ENCODE measurements at regions not wholly inside any gene's neighbourhood (a gene's known extent, or its start where the extent isn't known, plus 50 kb on each side); places are given as distances from the start of the nearest gene placed in this dataset.
"Not testable (repeated sequence)": the region's sequence is repeated elsewhere in the genome, so short reads cannot be mapped to it uniquely, and the experiment has no call there.

DNA sequence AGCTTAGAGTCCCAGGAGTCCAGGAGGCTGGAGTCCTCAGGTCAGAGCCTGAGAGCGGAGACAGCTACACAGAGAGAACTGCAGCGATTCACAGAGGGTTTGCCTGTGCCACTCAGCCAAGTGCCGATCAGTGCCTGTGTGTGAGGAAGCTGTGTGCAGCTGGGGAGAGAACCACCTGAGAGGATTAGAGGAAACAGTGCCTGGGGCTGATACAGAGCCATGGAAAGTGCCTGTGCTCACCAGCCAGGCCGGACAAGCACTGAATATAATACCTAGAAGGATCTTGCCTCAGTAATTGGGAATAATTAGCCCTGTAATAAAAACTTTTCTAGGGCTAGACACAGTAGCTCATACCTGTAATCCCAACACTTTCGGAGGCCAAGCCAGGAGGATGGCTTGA, 134.7 kb downstream of the ARHGAP11B start:
- not testable (repeated sequence) for DNase-seq (ENCODE audit: low spot score)

DNA sequence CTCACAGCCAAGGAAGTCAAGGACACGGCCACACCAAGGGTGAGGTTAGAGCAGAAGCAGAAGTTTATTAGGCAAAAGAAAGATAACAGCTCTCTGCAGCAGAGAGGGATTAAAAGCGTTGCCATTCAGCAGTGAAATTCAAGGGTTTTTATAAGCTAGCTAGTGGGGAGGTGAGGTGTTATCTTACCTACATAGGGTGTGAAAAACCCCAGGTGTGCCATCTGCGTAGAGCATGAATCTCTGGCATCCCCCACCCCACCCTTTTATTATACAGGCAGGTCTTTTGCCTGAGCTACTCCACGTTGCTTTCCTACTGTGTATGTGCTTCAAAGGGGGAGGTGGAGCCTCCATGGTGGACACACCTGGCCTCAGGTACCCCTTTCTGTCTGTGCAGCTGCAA, 135.4 kb downstream of the ARHGAP11B start:
- not testable (repeated sequence) for DNase-seq (ENCODE audit: low spot score)

DNA sequence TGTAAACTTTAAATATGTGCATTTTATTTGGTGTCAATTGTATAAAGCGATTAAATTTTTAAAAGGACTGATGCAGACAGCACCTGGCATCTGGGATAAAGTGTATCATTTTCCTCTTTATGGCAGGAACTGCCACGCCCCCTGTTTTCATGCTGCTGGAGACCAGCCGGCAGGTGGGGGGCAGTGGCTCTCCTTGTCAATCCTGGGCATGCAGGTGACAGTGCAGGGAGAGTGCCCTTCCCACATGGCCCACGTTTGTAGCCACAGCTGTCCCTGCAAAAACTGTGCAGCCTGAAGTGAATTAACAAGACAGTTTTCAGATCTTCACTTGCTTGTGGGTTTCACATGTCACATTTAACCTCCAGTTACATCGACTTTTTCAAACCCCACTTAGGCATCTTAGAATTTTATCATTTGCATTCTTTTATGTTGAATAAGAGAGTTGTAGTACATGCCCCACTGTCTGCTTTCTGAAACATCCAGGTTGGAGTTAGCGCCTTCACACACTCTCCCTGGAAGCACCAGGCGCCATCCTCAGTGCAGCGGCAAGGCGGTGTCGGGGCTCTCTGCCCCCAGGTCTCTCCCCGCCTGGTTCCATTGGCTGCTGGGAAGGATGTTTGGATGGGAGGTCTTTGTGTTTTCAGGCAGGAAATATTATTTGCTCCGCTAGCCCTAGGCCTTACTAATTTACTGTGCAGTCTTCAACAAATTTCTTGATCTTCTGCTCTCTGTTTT, 134.2 kb upstream of the FAN1 start:
- DNase-seq (ENCODE audit: low spot score) = not testable (repeated sequence)

DNA sequence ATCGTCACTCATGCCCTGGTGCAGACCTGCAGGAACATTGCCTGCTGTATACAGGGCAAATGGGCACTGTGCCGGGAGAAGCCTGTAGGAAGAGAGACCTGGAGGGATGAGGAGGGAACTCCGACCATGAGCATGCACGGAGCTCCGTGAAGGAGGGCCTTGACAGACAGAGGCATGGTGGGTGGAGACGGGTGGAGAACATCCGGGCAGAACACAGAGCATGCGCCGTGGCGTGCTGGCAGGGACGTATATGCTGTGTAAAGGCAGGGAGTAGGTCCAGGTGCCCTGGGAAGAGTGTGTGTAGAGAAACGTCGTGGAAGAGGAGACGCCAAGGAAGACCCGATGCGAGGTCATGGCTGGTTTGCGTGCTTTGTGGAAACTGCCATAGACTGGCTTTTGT, 133.0 kb upstream of the FAN1 start:
- no peak for DNase-seq (ENCODE audit: low spot score)

DNA sequence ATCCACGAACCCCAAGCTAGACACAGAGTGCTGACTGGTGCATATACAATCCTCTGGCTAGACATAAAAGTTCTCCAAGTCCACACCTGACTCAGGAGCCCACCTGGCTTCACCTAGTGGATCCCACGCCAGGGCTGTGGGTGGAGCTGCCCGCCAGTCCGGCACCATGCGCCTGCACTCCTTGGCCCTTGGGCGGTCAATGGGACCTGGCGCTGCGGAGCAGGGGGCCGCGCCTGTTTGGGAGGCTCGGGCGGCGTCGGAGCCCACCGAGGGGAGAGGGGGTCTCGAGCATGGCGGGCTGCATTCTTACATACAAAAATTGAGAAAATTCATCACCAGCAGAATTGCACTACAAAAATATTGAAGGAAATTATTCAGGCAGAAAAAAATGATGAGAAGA, 120.7 kb upstream of the FAN1 start:
- no peak for DNase-seq (ENCODE audit: low spot score)

DNA sequence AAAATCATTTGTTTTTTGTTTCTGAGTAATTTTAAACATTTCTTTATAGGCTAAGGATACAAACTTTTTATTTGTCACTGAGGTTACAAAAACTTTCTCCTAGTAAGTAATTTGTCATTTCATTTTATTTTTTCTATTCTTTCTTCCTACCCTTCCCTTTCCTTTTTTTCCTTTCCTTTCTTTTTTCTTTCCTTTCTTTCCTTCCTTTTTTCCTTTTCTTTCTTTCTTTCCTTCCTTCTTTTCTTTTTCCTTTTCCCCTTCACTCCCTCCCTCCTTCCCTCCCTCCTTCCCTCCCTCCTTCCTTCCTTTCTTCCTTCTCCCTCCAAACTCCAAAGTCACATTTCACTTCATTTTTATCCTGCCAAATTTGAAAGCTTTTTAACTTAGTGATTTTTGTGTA, 115.1 kb upstream of the FAN1 start:
- DNase-seq (ENCODE audit: low spot score) = no peak

DNA sequence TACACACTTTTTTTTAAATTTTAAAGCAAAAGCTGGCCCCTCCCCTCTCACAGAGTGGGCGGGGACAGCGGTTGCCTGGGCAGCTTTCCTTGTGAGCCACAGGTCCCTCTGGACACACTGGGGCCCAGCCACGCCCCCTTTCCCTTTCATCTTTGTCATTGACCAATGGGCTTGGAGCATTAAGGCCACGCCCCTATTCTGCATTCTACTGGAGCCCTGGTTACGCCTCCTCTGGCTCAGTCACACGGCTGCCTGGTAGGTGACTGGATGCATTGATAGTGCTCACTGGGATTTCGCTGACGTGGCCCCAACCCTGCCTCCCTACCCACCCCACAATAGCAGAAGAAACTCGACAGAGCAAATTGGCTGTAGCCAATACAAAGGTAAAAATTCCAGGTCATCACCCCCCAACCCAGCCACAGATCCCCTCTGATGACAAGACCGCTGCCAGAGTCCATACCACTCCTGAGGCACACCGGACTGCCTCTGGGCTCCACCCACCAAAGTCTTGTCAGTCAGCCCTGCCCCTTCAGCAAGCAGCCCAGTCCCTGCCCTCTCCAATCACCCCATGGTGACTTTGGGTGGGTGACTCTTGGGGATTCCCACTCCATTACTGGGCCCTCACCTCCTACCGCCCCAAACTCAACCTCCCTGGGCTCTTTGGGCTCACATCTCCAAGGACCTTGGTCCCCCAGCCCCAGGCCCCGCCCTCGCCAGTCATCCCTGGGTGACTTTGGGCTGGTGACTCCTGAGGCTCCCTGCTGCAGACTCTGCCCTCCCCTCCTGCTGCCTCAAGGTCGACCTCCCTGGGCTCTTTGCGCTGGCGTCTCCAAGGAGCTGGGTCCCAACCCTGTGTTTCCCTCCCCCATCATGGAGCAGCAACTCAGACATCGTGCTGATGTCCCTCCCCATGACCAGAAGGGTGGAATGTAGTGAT, 112.2 kb upstream of the FAN1 start:
- no peak for DNase-seq (ENCODE audit: low spot score)

DNA sequence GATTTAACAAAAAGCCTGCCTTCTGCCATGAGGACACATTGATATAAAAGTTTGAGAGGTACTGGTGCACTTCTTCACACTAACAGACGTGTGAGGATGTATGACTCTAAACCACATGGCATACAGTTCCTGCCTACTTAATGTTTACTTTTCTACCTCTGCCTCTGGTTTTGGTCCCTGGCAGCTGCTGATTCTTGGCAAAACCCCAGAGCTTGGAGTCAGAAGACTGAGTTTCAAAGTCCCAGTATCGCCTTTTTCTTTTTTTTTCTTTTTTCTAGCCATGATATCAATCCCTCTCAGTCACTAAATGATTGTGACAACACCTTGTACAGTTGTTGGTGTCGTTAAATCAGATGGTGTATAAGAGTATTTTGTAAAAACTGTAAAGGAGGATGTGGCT, 110.9 kb upstream of the FAN1 start:
- DNase-seq (ENCODE audit: low spot score) = not testable (repeated sequence)

DNA sequence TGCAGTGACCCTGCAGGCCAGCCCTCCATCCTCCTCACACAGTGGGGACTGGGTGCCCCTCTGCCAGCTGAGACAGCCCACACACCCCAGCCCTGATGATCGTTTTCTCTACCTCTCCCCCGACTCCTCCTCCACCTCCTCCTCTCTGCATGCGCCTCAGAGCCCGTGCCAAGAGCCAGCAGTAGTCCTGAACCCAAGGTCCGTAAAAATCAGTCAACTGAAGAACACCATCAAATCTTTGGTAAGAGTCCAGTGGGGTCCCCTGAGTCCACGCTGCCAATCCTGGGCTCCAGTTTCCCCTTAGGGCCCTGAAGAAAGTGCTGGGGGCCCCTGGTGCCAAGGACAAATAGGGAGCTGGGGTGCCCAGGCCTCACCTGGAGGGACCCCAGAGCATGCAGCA, 109.3 kb upstream of the FAN1 start:
- DNase-seq (ENCODE audit: low spot score) = no peak

DNA sequence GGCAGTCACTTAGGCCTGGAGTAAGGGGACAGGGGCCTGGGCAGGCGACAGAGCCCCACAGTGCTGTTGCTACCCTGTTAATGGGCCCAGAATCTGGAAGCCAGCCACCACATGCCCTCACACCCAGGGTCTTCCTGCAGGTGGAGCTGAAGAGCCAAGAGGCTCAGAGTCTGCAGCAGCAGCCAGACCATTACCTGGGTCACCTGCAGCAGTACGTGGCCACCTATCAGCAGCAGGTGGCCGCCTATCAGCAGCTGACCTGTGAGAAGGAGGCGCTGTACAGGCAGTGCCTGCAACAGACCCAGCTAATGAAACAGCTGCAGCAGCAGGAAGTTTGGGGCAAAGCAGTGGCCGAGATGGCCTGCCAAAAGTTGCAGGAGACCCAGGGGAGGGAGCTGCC, 104.2 kb upstream of the FAN1 start:
- not testable (repeated sequence) for DNase-seq (ENCODE audit: low spot score)

DNA sequence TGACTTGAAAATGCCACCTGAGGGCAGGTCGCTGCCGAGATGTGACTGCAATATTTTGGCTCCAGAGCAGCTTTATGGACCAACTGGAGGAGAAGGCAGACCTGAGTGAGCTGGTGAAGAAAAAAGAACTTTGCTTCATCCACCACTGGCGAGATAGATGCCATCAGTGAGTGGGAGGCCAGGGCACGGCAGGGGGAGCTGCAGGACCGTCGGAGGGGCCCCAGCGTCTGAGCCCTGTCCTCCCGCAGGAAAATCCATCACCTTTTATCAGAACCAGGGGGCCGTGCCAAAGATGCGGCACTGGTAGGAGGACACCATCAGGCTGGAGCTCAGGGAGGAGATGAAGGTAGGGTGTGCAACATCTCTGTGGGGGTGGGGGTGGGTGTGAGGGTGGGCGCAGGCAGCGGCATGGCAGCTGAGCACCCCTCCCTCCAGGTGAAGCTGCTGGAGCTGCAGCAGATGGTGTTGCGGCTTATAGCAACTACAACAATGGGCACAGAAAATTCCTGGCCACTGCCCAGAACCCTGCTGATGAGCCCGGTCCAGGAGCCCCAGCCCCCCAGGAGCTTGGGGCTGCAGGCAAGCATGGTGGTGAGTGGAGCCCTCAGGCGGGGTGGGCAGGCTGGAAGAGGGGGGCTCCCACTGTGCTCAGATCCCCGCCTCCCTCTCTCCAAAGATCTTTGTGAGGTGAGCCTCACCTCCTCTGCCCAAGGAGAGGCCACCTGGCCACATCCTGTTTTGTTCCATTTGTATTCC, 102.4 kb upstream of the FAN1 start:
- DNase-seq (ENCODE audit: low spot score) = not testable (repeated sequence)

DNA sequence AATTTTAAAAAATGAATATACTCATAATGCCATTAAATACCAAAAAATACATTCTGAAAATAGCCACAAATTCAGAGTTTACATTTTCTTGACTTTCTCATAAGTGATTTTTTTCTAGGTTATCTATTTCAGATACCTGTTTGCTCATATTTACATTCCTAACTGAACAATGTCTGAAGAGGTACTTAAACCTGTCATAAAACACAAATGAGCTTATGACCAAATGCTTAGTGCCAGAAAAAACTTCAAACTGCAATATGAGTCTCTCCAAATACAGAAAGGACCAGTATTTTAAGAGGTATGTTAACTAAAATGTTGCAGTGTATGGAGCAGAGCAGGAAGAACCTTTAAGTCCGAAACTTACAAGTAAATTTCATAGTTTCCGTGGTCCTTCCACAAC, 101.7 kb upstream of the FAN1 start:
- DNase-seq (ENCODE audit: low spot score) = not testable (repeated sequence)

DNA sequence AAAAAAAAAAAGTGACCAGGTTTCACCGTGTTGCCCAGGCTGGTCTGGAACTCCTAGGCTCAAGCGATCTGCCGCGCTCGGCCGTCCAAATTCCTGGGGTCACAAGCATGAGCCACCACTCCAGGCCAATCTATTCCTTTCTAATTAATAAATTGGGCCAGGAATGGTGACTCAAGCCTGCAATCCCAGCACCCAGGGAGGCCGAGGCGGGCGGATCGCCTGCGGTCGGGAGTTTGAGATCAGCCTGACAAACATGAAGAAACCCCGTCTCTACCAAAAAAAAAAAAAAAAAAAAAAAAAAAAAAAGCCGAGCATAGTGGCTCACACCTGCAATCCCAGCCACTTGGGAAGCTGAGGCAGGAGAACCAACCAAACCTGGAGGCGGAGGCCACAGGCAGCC, 100.0 kb upstream of the FAN1 start:
- DNase-seq (ENCODE audit: low spot score) = not testable (repeated sequence)

DNA sequence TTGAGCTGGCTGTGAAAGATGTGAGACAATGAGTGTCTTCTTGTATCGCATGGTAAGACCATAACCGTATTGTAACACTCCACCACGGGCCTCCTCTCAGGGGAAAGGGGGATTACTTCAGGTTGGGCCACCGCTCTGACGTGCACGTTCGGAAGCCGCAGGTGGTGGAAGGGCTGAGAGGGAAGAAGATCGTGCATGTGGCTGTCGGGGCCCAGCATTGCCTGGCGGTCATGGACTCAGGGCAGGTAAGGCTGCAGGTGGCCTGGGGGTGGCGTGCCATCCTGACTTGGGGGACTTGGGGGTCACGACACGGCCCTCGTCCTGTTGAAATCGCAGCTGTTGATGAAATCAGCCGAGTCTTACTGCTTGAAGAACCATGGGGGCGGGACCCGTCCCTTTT, 87.3 kb upstream of the FAN1 start:
- DNase-seq (ENCODE audit: low spot score) = no peak

DNA sequence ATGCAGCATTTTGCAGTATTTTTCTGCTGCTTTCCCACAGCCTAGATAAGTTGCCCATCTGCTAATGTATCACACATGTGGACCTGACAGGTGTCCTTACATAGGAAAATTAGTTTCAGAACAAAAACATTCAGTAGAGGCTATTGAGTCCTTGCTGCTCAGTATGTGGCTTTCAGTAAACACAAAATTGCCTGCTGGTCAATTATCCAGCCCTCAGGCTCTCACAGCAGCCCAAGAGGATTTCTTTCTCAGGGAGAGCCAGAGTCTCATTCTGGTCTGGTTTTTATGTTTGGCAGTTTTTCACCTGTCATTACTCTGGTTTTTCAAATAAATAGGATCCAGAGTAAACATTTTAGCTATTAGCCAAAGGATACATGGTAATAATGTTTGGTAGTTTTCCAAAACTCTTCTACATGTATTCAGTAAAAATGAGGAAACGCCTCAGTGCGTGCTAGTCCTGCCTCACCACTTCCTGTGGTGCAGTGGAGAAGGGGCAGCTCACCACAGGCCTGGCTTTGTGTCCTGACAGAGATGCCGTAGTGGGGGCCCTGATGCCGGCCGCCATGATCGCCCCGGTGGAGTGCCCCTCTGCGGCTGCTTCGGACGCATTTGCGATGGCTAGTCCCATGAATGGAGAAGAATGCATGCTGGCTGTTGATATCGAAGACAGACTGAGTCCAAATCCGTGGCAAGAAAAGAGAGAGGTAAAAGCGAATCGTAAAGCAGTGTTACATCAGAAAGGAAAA, 80.5 kb upstream of the FAN1 start:
- not testable (repeated sequence) for DNase-seq (ENCODE audit: low spot score)

DNA sequence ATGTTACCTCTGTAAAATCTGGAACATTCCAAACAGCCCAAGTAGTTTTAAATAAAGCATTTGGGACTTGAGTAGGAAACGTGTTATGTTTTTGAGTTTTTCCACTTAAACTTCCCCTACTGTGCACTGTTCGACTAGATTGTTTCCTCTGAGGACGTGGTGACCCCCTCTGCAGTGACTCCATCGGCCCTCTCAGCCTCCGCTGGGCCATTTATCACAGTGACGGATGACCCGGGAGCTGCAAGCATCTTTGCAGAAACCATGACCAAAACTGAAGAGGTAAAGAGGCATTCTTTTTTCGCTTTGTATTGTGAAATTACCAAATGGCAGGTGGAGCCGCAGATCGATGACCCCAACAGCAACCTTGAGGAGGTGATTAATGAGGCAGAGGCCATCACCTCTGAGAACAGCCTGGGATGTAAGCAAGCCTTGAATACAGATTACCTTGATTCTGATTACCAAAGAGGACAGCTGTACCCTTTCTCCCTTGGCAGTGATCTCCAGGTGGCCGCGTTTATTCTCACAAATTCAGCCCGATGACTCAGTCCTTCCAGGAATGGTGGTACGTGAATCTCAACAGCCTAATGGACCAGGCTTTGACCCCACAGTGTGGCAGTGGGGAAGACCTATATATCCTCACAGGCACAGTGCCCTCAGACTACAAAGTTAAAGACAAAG, 79.1 kb upstream of the FAN1 start:
- no peak for DNase-seq (ENCODE audit: low spot score)

DNA sequence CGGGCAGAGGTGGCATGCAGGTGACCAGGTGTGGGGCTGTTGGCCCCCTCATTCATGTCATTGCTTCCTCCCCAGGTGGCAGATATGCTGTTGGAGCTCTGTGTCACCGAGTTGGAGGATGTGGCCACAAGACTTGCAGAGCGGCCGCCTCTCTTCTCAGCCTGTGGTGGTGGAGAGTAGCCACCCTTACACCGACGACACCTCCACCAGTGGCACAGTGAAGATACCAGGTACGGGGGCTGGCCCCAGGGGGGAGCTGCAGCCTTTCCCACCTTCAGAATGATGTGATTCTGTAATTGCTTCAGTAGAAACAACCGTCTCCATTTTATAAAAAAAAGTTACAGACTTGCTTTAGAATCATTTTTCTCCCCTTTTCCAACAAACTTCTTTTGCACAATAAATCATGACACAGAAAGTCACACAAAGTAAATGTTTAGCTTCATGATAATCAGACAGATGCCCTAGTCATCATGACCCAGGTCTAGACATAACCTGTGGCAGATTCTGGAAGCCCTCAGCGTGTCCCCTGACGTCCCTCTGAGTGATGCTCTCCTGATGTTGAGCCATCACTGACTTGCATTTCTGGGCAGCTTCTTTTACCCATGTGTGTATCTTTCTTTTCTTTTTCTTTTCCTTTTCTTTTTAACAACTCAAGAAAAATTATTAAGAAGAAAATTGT, 76.0 kb upstream of the FAN1 start:
- DNase-seq (ENCODE audit: low spot score) = no peak

DNA sequence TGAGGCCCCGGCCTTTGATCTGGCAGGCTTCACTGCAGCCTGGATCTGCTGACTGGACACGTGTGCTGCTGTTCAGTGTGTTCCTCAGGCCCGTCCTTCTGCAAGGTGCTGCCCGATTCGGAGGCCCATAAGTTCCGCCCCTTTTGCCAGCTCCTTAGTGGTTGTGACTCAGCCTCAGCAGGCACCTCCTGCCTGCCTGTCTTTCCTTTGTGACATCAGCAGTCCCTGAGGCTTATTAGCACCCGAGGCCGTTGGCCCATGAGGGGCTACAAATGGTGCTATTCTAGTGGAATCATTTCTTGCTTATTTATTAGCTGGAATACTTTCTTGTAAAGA, 75.4 kb upstream of the FAN1 start:
- not testable (repeated sequence) for DNase-seq (ENCODE audit: low spot score)

DNA sequence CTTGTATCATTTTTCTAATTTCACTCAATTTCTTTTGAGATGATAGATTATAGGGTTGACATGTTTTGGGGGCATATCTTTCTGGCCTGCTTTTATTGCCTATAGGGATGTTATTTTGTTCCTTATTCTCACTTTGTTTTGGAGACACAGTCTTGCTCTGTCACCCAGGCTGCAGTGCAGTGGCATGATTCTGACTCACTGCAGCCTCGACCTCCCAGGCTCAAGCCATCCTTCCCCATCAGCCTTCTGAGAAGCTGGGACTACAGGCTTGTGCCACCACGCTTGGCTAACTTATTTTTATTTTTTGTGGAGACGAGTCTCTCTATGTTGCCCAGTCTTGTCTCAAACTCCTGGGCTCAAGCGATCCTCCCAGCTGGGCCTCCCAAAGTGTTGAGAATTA, 72.8 kb upstream of the FAN1 start:
- no peak for DNase-seq (ENCODE audit: low spot score)

DNA sequence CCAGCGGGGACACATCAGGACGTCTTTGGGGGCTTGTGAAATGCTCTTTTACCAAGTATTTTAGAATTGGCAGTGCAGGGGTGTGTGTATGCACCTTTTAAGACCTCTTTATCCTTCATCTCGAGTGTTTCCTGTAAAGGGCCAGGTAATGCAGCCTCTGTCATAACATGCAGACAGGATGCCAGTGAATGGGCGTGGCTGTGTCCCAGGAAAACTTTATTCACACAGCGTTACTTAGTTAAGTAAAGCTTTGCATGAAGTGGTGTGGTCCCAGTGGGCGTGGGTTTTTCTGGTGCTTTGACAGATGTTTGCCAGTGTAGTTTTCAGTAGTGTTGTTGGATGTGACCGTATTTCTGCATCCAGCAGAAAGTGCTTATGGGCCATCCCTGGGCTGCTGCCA, 70.3 kb upstream of the FAN1 start:
- not testable (repeated sequence) for DNase-seq (ENCODE audit: low spot score)

DNA sequence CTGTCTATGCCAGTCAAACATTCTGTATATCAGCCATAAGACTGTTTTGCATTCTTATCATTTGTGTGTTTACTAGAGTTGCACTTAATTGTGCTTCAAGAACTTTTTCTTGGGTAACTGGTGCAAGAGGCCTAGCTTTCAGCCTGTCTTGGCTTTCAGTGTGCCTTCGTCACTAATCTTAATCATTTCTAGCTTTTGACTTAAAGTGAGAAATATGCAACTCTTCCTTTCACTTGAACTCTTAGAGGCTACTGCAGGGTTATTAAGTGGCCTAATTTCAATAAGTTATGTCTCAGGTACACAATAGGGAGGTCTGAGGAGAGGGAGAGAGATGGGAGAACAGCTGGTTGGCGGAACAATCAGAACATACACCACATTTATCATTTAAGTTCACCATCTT, 62.1 kb upstream of the FAN1 start:
- DNase-seq (ENCODE audit: low spot score) = not testable (repeated sequence)
